NCI-H187 treated with DMSO at 0.1 percent for 48 hours (cell line): ENCODE measurements at regions not wholly inside any gene's neighbourhood (a gene's known extent, or its start where the extent isn't known, plus 50 kb on each side); places are given as distances from the start of the nearest gene placed in this dataset.
"Not testable (repeated sequence)": the region's sequence is repeated elsewhere in the genome, so short reads cannot be mapped to it uniquely, and the experiment has no call there.

Experiments
- DNase-seq: peaks from one replicate; lab custom pipeline; 2025; lab: John Stamatoyannopoulos, UW

- no peak for DNase-seq
These were observed 71.0 kb upstream of the ATF7IP2 start for GRCh38 chr16:10314811-10315210.

DNA sequence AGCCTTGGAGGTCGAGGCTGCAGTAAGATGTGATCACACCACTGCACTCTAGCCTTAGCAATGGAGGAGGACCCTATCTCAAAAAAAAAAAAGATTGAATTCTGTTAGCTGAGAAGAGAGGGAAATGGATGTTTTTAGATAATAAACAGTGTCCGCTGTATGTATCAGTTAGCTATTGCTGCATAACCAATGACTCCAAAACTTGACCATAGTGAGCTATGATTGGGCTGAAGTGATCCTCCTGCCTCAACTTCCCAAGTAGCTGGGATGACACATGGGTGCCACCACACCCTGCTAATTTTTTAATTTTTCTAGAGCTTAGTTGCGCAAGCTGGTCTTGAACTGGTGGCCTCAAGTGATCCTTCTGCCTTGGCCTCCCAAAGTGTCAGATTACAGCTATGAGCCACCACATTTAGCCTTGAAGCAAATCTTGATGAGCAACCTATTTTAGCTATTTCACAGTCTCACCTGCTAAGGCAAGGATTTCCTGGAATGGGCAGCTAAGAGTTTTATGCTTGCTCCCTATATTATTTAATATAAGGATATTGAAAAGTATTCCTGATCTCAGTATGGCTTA, 68.3 kb upstream of the ATF7IP2 start:
- no peak for DNase-seq

DNA sequence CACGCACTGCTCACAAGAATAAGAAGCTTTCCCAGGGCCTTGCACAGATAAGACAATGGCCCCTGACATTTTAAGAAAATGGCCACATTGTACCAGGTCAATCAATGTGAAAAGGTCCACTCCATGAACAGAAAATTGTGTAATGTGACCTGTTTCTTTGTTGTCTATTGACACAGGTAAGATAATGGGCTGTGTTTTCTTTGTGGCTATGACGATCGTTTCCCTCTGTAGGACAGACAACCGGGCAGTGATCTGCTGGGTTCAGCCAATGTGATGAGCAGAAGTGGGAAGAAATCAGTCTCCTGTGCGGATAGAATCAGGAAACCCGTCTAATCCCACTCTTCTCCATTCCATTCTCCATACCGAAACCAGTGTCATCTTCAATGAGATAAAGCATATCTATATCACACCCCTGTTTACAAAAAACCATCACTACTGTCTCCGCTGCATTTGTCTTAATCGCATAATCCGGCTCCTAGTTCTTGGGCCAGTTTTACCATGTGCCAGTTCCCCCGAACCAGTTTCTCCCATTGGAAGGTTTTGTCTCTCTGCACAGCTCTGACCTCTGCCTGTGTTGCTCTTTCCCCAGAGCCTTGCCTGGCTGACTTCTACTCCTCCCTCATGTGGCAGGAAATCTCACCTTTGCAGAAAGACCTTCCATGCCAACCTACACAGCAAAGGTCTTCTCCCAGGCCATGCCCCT, 66.9 kb upstream of the ATF7IP2 start:
- DNase-seq: no peak

GRCh38 chr16:10321407-10322387, 64.2 kb upstream of the ATF7IP2 start:
- no peak for DNase-seq

DNA sequence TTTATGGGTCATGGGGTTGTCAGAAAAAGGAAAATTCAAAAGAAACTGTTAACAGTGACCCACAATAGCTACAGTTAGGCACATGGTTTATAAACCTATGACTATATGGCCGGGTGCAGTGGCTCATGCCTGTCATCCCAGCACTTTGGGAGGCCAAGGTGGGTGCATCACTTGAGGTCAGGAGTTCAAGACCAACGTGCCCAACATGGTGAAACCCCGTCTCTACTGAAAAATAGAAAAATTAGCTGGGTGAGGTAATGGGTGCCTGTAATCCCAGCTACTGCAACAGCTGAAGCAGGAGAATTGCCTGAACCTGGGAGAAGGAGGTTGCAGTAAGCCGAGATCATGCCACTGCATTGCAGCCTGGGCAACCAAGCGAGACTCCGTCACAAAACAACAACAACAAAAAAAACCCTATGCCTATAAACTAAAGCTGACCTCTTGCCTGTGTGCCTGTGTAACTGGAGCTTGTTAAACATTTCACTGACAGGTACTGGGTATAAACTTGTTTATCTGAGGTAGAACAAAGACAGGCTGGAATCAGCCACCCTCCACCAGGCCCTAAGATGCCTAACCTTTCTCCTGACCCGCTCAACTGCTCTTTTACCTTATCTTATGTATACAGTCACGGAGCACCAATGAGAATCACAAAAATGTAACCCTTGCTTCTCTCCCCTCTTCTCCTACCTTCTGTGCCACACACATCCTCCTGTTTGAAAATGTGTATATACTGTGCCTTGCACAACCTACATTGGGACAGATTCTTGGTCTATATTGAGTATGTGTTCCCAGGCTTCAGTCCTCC, 62.9 kb upstream of the ATF7IP2 start:
- DNase-seq: no peak

- DNase-seq: no peak
These were observed 62.4 kb upstream of the ATF7IP2 start for GRCh38 chr16:10323528-10323869.

- no peak for DNase-seq
These were observed 61.7 kb upstream of the ATF7IP2 start for GRCh38 chr16:10324210-10324609.

GRCh38 chr16:10325783-10326543, 59.9 kb upstream of the ATF7IP2 start:
- DNase-seq: no peak

- no peak for DNase-seq
These were observed 59.2 kb upstream of the ATF7IP2 start for GRCh38 chr16:10326647-10327046.

DNA sequence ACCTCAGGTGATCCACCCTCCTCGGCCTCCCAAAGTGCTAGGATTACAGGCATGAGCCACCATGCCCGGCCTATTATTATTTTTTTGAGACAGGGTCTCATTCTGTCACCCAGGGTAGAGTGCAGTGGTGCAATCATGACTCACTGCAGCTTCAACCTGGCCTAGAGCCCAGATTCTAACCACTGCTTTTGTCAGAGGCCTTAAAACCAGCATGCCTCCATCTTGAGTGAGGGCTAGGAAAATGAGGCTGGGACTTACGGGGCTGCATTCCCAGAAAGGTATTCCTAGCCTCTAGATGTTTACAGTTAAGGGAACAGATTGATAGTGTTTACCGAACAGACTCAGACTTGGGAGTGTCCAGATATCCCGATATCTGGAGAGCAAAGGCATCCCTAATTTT, 57.6 kb upstream of the ATF7IP2 start:
- not testable (repeated sequence) for DNase-seq

- DNase-seq: no peak
These were observed 53.6 kb upstream of the ATF7IP2 start for GRCh38 chr16:10332241-10332640.

DNA sequence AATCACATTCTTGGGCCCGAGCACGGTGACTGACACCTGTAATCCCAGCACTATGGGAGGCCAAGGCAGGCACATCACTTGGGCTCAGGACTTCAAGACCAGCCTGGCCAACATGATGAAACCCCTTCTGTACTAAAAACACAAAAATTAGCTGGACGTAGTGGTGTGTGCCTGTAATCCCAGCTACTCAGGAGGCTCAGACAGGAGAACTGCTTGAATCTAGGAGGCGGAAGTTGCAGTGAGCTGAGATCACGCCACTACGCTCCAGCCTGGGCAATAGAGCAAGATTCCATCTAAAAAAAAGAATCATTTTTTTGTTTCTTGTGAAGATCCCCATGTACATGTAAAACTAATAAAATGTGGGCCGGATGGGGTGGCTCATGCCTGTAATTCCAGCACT, 53.1 kb upstream of the ATF7IP2 start:
- no peak for DNase-seq

DNA sequence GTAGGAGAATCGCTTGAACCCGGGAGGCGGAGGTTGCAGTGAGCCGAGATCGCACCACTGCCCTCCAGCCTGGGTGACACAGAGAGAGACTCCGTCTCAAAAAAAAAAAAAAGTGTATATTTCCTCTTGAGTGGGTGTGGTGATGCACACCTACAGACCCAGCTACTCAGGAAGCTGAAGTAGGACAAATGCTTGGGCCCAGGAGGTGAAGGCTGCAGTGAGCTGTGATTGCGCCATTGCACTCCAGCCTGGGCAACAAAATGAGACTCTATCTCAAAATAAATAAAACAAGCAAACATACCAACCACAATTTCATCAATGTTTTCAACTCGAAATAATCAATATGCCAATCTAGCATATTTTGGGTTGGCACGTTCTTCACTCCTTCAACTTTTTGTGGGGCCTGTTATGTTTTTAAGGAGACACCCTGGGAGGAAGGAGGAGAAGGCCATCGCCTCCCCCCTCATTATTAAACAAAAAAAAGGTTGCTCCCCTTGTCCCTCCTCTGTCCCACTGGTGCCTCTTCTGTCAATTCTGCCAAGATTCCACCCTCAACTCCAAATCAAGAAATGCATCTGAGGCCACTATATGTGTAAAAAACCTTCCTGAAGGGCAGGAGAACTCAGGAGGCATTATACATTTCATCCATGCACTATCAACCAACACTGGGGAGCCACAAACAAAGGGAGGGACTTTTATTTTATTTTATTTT, 52.4 kb upstream of the ATF7IP2 start:
- no peak for DNase-seq

DNA sequence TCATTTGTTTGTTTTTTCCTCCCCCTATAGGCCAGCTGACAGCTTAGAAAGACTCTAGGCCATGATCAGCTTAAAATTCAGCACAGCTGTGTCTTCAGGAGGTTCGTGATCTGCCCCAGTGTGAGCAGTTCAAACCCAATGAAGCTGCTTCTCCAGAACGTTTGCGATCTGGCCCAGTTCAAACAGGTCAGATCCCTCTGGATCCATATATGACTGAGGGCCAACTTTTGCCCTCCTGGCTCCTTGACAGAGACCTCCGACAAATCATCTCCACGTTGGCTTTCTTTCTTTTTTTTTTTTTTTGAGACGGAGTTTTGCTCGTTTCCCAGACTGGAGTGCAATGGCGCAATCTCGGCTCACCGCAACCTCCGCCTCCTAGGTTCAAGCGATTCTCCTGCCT, 50.2 kb upstream of the ATF7IP2 start:
- no peak for DNase-seq
